ENCODE measurements at regions not wholly inside any gene's neighbourhood (a gene's known extent, or its start where the extent isn't known, plus 50 kb on each side); places are given as distances from the start of the nearest gene placed in this dataset.

DNA sequence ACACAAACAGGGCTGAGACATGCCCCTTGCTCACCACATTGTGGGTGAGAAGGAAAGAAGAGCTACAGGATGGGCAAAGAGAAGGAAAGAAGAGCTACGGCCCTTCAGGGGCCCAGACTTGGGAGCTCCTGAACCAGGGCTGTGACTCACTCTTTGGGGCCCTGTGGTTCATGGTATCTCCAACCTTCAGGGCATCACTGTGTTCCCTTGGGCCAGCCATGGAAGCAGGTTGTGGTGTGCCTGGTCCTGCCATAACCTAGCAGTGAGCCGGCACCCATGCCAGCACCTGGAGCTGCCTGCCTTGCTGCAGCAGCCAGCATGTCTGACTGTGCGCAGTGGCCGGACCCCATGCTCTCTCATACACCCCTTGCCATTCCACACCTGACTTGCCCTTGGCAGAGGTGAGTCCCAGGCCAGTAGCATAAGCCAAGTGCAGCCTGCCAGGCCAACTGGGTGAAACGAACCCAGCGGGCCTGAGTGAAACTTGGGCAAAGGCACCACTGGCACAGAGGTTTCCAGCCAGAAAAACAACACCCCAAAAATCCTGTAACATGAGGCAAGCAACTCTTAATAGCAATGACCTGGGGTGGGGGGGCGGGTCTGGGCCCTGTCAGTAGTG, 89.0 kb upstream of the CACUL1 start:
- Histone ChIP-seq H3K4me3 (ENCODE audit: low read depth in 1 of 2, low read length in 2 of 2) (no peak overlapping the region), H3K4me1 (ENCODE audit: control insufficient read depth in 2 of 2, insufficient read depth in 2 of 2, low read length in 1 of 2) (peaks cover 3 to 7% of the 10 kb centered on the region in 2 donors), H3K9me3 (ENCODE audit: control insufficient read depth in 2 of 2, insufficient read depth in 1 of 2, low read depth in 1 of 2, low read length in 1 of 2) (no peaks in the 10 kb centered on the region), H3K27me3 (ENCODE audit: control insufficient read depth in 1 of 2, insufficient read depth in 2 of 2, low read length in 2 of 2) (no peaks in the 10 kb centered on the region), H3K36me3 (ENCODE audit: control insufficient read depth in 2 of 2, insufficient read depth in 2 of 2, low read length in 1 of 2) (no peaks in the 10 kb centered on the region), H3K27ac (ENCODE audit: low read depth in 2 of 2, low read length in 1 of 2) (no peak overlapping the region)
- WGBS, 2 donors: 53 to 65% methylated on average over 7 of the region's 7 CpGs

GRCh38 chr10:118844731-118845521, 90.2 kb upstream of the CACUL1 start:
- 53 to 56% methylated on average over 6 of the region's 6 CpGs for WGBS, 2 donors
- H3K9me3 ChIP-seq (ENCODE audit: control insufficient read depth in 2 of 2, insufficient read depth in 1 of 2, low read depth in 1 of 2, low read length in 1 of 2): no peaks in the 10 kb centered on the region
- H3K4me1 ChIP-seq (ENCODE audit: control insufficient read depth in 2 of 2, insufficient read depth in 2 of 2, low read length in 1 of 2): peaks cover 3 to 7% of the 10 kb centered on the region in 2 donors
- no peaks in the 10 kb centered on the region for H3K27me3 ChIP-seq (ENCODE audit: control insufficient read depth in 1 of 2, insufficient read depth in 2 of 2, low read length in 2 of 2)
- no peak overlapping the region for H3K4me3 ChIP-seq (ENCODE audit: low read depth in 1 of 2, low read length in 2 of 2)
- no peak overlapping the region for H3K27ac ChIP-seq (ENCODE audit: low read depth in 2 of 2, low read length in 1 of 2)
- H3K36me3 ChIP-seq (ENCODE audit: control insufficient read depth in 2 of 2, insufficient read depth in 2 of 2, low read length in 1 of 2): no peaks in the 10 kb centered on the region

DNA sequence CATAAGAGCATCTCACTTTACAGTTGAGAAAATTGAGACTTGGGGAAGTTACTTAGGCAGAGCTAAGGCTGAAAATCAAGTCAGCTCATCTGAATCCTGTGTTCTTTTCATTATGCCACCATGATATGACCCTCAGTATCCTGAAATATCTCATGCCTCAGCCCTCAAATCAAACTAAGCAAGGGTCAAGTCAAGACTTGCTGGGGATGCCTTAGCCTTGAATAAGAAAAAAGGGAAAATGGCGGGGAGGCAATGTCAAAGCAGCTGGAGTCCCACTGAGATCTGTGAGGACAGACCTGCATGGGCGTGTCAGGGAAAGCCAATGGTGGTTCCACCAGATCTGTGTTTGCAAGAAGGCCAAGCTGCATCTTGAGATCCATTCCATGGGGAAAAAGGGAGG, 91.0 kb upstream of the CACUL1 start:
- Histone ChIP-seq H3K4me1 (ENCODE audit: control insufficient read depth in 2 of 2, insufficient read depth in 2 of 2, low read length in 1 of 2) (peaks cover 2% of the 10 kb centered on the region in 2 donors), H3K27ac (ENCODE audit: low read depth in 2 of 2, low read length in 1 of 2) (no peak overlapping the region), H3K9me3 (ENCODE audit: control insufficient read depth in 2 of 2, insufficient read depth in 1 of 2, low read depth in 1 of 2, low read length in 1 of 2) (no peaks in the 10 kb centered on the region), H3K36me3 (ENCODE audit: control insufficient read depth in 2 of 2, insufficient read depth in 2 of 2, low read length in 1 of 2) (no peaks in the 10 kb centered on the region), H3K27me3 (ENCODE audit: control insufficient read depth in 1 of 2, insufficient read depth in 2 of 2, low read length in 2 of 2) (no peaks in the 10 kb centered on the region), H3K4me3 (ENCODE audit: low read depth in 1 of 2, low read length in 2 of 2) (no peak overlapping the region)
- WGBS, 2 donors: 77% methylated on average over 2 of the region's 2 CpGs

DNA sequence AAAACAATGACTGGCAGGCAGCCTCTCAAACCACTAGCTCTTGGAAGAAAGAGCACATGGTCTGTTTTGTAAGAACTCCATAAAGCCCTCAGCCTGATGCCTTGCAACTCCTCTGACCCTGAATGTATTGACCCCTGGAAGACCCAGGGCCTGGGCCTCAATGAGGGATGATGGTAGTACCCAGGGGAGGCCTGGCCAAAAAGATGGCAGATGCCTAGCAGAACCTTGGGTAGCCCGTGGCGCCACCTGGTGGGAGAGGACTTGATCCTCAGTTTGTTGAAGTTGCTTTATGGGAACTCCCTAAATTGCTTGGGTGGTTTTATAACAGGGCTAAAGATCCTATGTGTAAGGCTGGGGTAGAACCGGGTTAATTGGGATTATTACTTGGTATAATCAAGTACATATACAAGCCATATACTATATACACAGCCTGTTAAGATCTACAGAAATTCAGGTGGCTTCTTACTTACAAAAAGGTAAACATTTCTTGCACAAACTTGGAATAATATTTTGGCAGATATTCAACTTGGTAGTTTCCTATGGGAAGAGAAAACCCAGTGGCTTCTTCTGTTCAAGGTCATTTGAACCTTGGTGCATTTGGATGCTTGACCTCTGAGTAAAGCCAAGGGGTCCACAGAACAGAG, 95.8 kb upstream of the CACUL1 start:
- 38 to 39% methylated on average over 3 of the region's 3 CpGs for WGBS, 2 donors
- Histone ChIP-seq H3K4me1 (ENCODE audit: control insufficient read depth in 2 of 2, insufficient read depth in 2 of 2, low read length in 1 of 2) (no peaks in the 10 kb centered on the region), H3K4me3 (ENCODE audit: low read depth in 1 of 2, low read length in 2 of 2) (no peak overlapping the region), H3K9me3 (ENCODE audit: control insufficient read depth in 2 of 2, insufficient read depth in 1 of 2, low read depth in 1 of 2, low read length in 1 of 2) (no peaks in the 10 kb centered on the region), H3K36me3 (ENCODE audit: control insufficient read depth in 2 of 2, insufficient read depth in 2 of 2, low read length in 1 of 2) (no peaks in the 10 kb centered on the region), H3K27ac (ENCODE audit: low read depth in 2 of 2, low read length in 1 of 2) (no peak overlapping the region), H3K27me3 (ENCODE audit: control insufficient read depth in 1 of 2, insufficient read depth in 2 of 2, low read length in 2 of 2) (no peaks in the 10 kb centered on the region)

DNA sequence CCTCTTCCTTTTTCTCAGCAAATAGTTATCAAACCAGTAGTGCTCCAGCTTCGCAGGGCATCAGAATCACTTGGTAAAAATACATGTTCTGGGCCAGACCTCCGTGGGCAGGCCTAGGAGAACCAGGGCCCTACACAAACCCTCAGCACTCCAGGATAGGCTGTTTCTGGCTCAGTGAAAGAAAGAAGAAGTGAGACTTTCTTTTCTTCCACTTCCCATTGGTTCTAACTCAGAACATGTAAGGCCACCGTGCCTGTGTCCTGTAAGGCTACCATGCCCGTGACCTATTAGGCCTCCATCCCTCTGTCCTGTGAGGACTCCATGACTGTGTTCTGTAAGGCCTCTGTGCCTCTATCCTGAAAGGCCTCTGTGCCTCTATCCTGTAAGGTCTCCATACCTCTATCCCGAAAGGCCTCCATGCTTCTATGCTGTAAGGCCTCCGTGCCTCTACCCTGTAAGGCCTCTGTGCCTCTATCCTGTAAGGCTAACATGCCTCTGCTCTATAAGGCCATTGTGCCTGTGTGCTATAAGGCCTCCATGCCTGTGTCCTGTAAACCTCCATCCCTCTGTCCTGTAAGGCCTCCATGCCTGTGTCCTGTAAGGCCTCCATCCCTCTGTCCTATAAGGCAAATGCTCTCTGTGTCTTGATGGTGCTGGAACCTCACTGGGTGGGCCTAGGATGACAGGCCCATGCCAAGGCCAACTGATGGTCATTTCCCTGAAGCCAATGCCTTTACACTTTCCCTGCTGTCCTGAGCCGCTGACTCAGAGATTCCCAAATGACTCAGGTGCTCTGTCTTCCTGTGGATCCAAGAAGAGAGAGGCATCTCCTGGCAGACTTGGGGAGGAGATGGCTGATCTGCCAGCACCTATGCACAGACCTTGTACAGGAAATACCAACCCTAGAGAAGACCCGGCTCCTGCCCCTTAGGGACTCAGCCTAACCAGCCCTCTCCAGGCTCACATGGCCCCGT, 96.6 kb upstream of the CACUL1 start:
- Histone ChIP-seq H3K36me3 (ENCODE audit: control insufficient read depth in 2 of 2, insufficient read depth in 2 of 2, low read length in 1 of 2) (no peaks in the 10 kb centered on the region), H3K27ac (ENCODE audit: low read depth in 2 of 2, low read length in 1 of 2) (no peak overlapping the region), H3K4me3 (ENCODE audit: low read depth in 1 of 2, low read length in 2 of 2) (no peak overlapping the region), H3K9me3 (ENCODE audit: control insufficient read depth in 2 of 2, insufficient read depth in 1 of 2, low read depth in 1 of 2, low read length in 1 of 2) (no peaks in the 10 kb centered on the region), H3K27me3 (ENCODE audit: control insufficient read depth in 1 of 2, insufficient read depth in 2 of 2, low read length in 2 of 2) (no peaks in the 10 kb centered on the region), H3K4me1 (ENCODE audit: control insufficient read depth in 2 of 2, insufficient read depth in 2 of 2, low read length in 1 of 2) (no peaks in the 10 kb centered on the region)
- WGBS, 2 donors: 91 to 94% methylated on average over 9 of the region's 9 CpGs

GRCh38 chr10:118853916-118854315, 99.1 kb upstream of the CACUL1 start:
- WGBS, 2 donors: 84 to 92% methylated on average over 6 of the region's 6 CpGs

DNA sequence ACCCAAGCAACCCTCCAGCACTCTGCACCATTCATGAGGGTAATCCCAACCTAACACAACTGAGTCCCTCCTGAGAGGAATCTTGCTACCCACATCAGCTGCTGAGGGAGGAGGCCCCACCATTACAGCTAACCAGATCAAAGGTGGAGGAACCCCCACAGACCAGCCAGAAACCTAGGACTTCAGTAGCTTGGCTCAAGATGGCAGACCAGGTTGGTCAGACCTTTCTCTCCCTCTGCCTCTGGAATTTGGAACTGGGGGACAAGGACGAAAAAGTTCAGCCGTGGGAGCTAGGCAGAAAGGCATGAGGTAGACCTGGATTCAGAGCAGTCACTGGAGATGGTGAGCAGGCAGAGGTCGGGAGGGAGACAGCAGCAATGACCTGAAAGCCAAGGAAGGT, 101.3 kb upstream of the CACUL1 start:
- H3K9me3 ChIP-seq (ENCODE audit: control insufficient read depth in 2 of 2, insufficient read depth in 1 of 2, low read depth in 1 of 2, low read length in 1 of 2): no peaks in the 10 kb centered on the region
- no peaks in the 10 kb centered on the region for H3K36me3 ChIP-seq (ENCODE audit: control insufficient read depth in 2 of 2, insufficient read depth in 2 of 2, low read length in 1 of 2)
- peaks cover 0 to 2% of the 10 kb centered on the region in 2 donors for H3K4me1 ChIP-seq (ENCODE audit: control insufficient read depth in 2 of 2, insufficient read depth in 2 of 2, low read length in 1 of 2)
- H3K27ac ChIP-seq (ENCODE audit: low read depth in 2 of 2, low read length in 1 of 2): no peak overlapping the region
- H3K27me3 ChIP-seq (ENCODE audit: control insufficient read depth in 1 of 2, insufficient read depth in 2 of 2, low read length in 2 of 2): no peaks in the 10 kb centered on the region
- 87 to 92% methylated on average over 3 of the region's 3 CpGs for WGBS, 2 donors
- no peak overlapping the region for H3K4me3 ChIP-seq (ENCODE audit: low read depth in 1 of 2, low read length in 2 of 2)

More at GRCh38 chr10:118853916-118854315, 99.1 kb upstream of the CACUL1 start:
- Histone ChIP-seq H3K27me3 (ENCODE audit: control insufficient read depth in 1 of 2, insufficient read depth in 2 of 2, low read length in 2 of 2) (no peaks in the 10 kb centered on the region), H3K4me3 (ENCODE audit: low read depth in 1 of 2, low read length in 2 of 2) (no peak overlapping the region), H3K36me3 (ENCODE audit: control insufficient read depth in 2 of 2, insufficient read depth in 2 of 2, low read length in 1 of 2) (no peaks in the 10 kb centered on the region), H3K4me1 (ENCODE audit: control insufficient read depth in 2 of 2, insufficient read depth in 2 of 2, low read length in 1 of 2) (no peaks in the 10 kb centered on the region), H3K9me3 (ENCODE audit: control insufficient read depth in 2 of 2, insufficient read depth in 1 of 2, low read depth in 1 of 2, low read length in 1 of 2) (no peaks in the 10 kb centered on the region), H3K27ac (ENCODE audit: low read depth in 2 of 2, low read length in 1 of 2) (no peak overlapping the region)

DNA sequence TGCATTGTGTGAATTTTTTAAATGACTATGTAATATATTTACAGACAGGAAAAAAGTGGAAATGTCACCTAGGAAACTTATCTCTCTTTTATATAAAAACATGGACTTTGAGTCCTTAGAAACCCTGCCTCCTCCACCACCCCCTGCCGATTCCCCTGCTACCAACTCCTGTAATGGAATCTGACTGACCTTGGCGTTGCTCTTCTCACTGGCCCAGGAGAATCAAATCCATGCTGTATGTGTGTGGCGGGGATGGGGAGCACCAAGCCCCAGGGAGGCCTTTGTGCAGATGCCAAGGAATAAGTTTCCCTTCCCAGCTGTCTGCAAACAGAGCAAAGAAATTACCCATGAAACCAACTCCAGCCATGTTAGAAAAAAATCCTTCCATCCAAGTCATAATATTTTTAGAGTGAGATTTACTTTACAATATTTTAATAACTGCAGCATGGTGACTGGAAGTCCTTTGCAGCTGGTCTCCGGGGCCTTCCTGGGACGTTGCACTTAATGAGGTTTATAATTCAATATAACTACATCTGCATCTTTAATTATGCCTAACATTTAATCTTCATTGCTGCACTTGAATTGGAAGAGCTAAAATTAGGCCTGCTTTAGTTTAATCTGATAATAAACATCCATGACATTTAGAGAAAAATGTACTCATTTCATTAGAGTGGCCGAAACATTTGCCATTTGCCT, 111.4 kb upstream of the CACUL1 start:
- Histone ChIP-seq H3K36me3 (ENCODE audit: control insufficient read depth in 2 of 2, insufficient read depth in 2 of 2, low read length in 1 of 2) (no peaks in the 10 kb centered on the region), H3K9me3 (ENCODE audit: control insufficient read depth in 2 of 2, insufficient read depth in 1 of 2, low read depth in 1 of 2, low read length in 1 of 2) (no peaks in the 10 kb centered on the region)
- 47 to 55% methylated on average over 6 of the region's 6 CpGs for whole genome bisulfite sequencing, 2 donors

More for the DNA sequence above, 111.4 kb upstream of the CACUL1 start:
- H3K27me3 ChIP-seq (ENCODE audit: control insufficient read depth in 1 of 2, insufficient read depth in 2 of 2, low read length in 2 of 2): no peaks in the 10 kb centered on the region
- peaks cover 0 to 4% of the 10 kb centered on the region in 2 donors for H3K4me1 ChIP-seq (ENCODE audit: control insufficient read depth in 2 of 2, insufficient read depth in 2 of 2, low read length in 1 of 2)
- no peak overlapping the region for H3K27ac ChIP-seq (ENCODE audit: low read depth in 2 of 2, low read length in 1 of 2)
- no peak overlapping the region for H3K4me3 ChIP-seq (ENCODE audit: low read depth in 1 of 2, low read length in 2 of 2)
